ENCODE measurements at regions not wholly inside any gene's neighbourhood (a gene's known extent, or its start where the extent isn't known, plus 50 kb on each side); places are given as distances from the start of the nearest gene placed in this dataset.

GRCh38 chr3:174700736-174701135 is 158.4 kb upstream of the NAALADL2 start:
- TF ChIP-seq, protein P1, sequence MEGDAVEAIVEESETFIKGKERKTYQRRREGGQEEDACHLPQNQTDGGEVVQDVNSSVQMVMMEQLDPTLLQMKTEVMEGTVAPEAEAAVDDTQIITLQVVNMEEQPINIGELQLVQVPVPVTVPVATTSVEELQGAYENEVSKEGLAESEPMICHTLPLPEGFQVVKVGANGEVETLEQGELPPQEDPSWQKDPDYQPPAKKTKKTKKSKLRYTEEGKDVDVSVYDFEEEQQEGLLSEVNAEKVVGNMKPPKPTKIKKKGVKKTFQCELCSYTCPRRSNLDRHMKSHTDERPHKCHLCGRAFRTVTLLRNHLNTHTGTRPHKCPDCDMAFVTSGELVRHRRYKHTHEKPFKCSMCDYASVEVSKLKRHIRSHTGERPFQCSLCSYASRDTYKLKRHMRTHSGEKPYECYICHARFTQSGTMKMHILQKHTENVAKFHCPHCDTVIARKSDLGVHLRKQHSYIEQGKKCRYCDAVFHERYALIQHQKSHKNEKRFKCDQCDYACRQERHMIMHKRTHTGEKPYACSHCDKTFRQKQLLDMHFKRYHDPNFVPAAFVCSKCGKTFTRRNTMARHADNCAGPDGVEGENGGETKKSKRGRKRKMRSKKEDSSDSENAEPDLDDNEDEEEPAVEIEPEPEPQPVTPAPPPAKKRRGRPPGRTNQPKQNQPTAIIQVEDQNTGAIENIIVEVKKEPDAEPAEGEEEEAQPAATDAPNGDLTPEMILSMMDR (IDR thresholded peaks at IDR 0.05): no peak
- no peak for TF ChIP-seq POLR2A (IDR thresholded peaks at IDR 0.05)
- no peak for TF ChIP-seq POLR2AphosphoS5 (IDR thresholded peaks at IDR 0.05)
- TF ChIP-seq EP300 (IDR thresholded peaks at IDR 0.05): no peak

All from gastroesophageal sphincter (tissue), 3 donors.